C1 segment of cervical spinal cord (tissue), 14 donors: ENCODE measurements at regions not wholly inside any gene's neighbourhood (a gene's known extent, or its start where the extent isn't known, plus 50 kb on each side); places are given as distances from the start of the nearest gene placed in this dataset.

Source experiments
- DNase-seq, 14 donors: peaks; one replicate each; lab custom pipeline; 2025; lab: John Stamatoyannopoulos, UW

DNA sequence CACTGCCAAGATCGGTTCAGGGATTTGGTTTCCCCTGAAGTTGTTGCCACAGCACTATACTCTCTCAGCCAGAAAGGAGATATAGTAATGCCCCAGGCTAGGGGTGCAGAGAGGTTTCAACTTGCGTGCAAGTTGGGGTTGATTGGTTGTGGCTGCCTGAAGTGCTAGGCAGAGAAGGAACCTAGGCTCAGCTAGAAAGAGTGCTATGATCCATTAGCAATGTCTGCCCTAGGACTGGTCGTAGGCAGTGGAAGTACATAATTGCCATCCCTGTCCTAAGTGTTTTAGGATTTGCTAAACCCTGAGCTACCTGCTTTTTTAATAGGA lies 136.6 kb upstream of the SMIM23 start:
- DNase-seq = no peak

DNA sequence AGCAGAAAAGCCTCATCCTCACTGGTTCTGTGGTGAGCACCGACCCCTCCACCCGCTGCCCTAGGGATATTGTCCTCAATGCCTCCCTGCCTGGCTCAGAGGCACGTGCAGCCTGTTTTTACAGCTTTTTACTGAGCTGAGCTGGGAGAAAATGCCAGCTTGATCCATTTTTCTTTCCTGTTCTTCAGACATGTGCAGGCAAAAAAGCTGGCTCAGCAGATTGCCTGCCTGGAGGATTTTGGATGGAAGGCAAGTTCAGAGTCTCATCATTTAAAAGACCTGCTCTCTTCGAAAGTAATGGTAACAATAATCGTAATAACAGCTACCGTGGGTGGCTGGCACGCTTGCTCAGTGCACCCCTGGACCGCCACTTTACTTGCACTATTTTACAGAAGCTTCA lies 135.0 kb upstream of the SMIM23 start:
- no peak for DNase-seq

DNA sequence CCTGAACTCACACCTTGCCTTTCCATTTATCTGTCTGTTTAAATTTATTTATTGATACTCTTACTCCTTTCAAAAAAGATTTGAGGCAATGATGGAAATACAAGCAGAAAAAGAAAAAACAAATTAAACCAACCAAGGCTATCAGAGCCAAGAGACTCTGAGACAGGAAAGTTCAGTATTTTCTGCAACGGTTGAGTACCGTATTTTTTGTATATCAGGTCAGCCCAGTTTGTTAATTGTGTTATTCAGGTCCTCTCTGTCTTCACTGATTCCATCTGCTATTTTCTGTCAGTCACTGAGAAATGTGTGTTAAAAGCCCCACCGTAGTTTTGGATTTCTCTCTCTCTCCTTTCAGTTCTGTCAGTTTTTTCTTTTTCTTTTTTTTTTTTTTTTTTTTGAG lies 134.5 kb upstream of the SMIM23 start:
- DNase-seq = no peak

DNA sequence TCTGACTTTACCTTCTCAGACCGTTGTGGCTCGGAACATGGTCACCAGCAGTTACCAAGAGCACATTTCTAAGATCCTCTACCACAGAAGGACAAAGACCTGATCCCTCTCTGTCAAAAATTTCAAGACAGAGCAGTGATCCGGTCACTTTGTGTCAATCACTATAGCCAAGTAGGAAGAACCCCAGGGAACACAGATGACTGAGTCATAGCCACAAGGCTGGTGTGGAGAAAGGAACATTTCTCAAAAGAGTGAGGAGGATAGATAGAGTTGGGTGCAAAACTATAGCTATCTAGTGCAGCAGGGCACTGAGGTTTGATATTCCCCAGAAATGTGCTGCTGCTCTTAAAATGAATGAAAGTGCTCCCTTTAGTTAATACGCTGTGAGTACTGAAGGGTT lies 130.7 kb upstream of the SMIM23 start:
- DNase-seq = no peak

DNA sequence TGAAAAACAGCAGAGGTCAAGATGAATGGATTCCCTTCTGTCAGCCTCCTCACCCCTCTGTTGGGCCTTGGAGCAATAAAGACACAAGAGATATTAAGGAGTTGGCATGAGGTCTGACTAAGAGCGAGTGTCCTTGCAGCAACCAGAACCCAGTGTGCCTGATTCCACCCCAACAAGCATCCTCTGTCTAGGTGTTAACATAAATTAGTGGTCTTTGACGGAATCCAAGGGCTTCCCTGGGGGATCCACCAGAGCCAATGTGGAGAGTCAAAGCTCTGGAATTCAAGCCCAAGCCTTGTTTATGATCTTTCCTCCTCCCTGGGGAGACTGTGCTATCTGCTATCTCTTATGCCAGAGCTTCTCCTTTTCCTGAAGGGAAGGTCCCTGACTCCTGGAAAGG lies 128.1 kb upstream of the SMIM23 start:
- no peak for DNase-seq

DNA sequence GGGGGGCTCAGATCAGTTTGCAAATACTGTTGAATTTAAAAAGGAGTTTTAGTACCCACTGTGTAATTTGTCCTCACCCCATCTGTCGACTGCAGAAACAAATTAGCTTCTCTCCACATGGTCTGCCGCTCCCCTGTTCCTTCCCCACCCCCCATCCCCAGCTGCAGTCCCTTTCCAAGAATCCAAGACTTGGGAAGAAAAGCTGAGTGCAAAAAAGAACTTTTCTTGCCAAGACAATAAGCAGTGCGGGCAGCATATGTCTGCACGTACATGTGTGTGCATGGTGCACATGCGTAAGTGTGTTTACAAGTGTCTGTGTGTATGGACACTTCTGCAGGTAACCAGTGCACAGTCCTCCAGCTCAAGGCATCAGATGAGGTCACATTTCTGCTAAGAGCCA lies 125.7 kb upstream of the SMIM23 start:
- no peak for DNase-seq

DNA sequence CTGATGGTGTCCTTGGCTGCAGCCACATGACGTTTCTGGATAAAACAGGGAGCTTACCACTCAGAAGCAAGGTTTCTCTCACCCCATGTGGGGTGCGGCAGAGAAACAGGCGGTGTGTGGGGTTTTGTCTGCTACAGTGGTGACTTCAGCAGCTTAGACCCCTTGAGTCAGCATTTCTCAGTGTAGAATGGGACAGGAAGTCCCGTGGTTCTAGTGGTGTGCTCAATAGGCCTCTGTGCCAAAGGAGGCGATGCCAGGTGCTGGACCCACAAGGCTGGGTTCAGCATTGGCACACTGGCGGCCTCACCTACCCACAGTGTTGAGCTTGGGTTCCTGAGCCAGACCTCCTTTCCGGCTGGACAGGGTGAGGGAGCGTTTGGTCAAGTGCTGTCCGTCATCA lies 125.2 kb upstream of the SMIM23 start:
- no peak for DNase-seq

DNA sequence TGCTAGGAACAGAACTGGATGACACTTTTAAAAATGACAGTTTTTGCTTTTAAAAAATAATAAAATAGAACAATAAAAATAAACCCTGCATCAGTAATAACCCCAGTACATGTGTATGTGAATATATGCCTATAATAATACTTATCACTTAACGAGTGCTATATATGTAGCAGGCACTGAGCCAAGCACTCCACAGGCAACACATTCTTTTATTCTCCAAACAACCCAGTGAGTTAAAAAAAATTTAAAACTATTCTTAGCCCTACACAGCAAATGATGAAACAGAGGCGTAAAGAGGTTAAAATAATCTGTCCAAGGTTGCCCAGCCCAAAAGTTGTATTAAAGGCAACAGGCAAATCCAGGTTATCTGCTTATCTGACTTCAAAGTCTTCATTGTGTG lies 124.5 kb upstream of the SMIM23 start:
- no peak for DNase-seq

DNA sequence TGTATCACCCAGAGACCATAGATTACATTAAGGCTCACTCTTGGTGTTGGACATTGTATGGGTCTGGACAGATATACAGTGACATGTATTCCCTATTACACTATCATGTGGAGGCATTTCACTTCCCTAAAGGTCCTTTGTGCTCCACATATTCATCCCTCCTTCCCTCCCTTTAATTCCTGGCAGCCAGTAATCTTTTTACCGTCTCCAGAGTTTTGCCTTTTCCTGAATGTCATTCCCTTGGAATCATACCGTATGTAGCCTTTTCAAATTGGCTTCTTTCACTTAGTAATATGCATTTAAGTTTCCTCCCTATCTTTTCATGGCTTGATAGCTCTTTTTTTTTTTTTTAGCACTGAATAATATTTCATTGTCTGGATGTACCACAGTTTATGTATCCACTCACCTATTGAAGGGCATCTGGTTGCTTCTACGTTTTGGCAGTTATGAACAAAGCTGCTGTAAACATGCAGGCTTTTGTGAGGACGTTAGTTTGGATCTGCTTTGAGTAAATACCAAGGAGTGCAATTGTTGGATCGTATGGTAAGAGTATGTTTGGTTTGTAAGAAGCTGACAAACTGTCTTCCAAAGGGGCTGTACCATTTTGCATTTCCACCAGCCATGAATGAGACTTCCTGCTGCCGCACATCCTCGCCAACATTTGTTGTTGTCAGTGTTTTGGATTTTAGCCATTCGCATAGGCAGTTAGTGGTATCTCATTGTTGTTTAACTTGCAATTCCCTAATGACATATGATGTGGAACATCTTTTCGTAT lies 122.1 kb upstream of the SMIM23 start:
- DNase-seq = no peak

DNA sequence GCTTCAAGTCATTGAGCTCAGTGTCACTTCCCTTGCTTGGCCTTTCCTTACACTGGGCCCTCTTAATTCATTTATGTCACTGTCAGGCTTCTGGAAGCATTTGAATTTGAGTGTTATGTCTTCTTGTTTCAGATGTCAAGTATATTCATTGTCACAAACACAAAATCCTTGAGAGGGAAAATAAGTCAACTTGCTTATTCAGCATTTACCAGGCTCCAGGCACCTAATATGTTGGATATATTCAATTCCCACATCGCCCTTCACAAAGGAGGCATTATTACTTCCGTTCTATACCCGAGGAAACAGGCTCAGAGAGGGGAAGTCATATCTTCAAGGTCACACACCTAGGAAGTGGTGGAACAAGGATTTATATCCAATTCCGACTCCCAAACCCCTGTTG lies 121.1 kb upstream of the SMIM23 start:
- DNase-seq = no peak

DNA sequence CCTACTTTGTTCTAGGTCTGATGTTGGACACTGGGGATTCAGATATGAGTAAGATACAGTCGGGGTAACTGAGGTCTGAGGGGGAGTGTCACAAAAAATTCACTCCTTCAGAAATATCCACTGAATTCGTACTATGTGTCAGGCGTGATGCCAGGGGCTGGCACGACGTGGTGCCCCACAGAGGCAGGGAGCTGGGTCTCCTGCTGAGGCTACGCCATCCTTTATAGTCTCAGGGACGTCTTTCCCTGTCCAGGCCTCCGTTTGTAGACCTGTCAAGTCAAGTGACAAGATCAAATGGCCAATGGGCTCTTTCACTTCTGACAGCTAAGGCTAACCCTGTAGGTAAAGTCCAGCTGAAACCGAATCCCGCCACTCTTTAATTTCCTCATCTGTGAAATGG lies 118.8 kb upstream of the SMIM23 start:
- no peak for DNase-seq

DNA sequence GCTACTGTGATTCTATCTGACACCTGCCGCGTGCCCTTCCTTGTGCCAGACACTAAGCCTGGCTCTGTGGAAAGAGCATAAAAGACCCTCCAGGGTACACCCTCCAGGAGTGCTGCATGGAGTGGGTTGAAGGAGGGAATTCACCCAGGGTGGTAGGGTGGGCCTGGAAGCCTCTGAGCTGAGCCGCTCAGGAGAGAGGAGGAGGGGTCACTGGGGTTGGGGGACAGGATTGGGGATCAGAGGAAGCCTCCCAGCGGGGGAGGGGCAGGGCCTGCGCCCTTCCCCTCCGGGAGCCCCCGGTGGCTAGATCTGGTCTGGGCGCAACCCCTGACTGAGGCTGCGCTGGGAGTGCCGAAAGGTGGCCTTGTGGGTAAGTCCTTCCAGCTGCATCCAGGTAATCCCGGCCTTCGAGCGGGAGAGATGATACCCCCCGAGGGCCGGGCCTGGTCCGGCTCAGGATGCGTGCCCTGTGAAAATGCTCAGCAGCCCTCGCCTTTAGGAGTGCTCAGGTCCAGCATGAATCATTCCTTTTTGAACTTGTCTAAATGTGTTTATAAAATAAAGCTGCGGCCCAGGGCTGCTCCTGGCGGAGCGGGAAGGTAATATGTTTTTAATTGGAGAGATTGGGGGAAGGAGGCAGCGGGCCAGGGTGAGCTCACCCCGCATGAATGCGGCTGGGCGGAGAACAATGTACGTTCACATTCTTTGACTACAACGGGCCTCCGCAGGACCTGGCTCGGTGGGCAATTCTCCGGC lies 118.1 kb upstream of the SMIM23 start:
- no peak for DNase-seq

DNA sequence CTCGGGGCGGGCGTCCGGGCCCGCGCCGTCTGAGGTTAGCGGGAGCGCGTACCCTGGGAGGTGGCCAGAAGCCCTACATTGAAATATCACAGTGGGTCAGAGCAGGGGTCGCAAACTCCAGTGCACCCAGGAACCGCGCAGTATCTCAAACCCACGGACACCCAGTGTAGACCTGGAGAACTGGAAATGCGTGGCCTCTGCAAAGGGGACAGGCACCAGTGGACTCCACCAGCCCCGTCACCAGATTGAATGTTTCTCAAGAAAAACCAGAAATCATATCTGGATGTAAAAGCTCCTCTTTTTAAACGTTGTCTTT lies 117.6 kb upstream of the SMIM23 start:
- no peak for DNase-seq

DNA sequence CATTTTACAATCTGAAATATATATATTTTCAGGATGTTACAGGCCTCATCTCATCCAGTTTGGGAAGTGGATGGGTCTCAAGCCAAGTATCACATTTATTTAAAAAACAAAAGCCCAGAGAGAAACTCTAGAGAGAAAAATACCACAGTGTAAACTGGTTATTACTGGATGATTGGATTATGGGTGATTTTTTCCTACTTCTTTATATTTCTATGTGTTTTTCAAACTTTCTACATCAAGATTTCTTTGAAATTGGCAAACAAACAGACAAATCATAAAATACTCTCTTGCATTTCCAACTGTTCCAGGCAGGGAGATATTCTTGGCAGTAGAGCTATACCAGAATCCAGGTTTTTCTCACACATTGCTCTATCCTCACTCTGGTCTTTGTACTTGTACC lies 116.0 kb upstream of the SMIM23 start:
- DNase-seq = no peak

DNA sequence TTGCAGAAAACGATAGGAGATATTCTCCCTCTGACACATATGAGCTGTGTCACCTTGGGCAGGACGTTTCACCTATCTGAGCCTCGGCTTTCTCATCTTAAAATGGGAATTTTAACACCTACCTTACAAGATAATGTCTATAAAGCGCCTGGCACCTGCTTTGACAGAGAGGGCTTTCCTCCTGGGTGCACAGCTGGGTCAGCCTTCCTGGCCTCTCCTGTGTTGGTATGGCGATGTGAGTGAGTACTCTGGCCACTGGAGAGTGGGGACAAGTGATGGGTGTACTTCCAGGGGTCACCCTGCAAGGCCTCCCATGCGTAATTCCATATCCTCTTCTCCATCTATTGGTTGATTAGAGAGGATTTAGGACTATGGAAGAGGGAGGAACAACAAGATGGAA lies 113.1 kb upstream of the SMIM23 start:
- DNase-seq = no peak

DNA sequence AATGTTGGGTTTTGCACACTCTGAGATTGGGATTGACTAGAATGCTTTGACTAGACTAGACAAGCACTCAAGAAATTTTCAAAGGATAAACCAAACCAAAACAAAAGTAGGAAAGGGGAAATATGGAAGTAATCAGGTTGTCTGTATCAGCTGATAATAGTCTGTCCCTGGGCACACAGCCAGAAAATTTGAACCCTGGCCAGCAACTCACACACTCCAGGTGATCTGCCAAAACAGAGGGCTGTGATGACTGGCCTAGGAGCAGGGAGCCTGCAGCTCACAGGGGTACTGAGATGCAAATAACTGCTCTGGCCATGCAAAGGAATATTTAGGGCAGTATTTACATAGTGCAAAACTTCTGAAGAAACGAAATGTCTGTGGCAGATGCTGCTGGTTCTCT lies 112.3 kb upstream of the SMIM23 start:
- DNase-seq = no peak

DNA sequence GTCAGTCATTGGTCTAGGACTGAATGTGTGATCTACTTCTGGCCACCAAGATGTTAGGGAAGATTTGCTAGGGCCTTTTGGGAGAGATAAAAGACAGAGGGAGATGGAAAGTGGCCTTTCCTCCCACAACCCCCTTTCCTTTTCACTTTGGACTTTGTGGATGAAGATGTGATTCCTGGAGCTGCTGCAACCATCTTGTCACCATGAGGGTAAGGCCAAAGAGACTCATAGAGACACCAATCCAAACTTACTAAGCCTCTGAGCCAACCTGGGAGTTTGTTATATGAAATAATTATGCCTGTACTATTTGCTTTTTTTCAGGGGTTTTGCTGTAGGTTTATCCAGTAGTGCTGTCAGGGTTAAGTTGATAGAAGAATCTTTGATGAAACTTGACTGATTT lies 111.8 kb upstream of the SMIM23 start:
- no peak for DNase-seq

DNA sequence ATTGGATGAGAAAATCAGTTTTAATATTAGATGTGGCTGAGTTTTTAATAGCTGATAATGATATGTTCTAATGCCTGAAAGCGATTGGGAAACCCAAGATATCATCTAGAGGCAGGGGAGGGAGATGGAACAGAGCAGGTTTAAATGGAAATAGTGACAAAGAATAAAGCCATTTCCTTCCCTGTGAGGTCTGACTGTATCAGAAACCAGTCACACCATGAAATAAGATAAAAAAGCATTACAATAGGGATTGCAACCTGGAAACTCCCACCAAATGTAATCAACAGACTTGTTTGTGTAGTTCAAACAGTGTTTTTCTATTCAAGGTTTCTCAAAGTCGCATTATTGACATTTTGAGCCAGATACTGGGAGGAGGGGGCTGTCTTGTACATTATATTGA lies 110.1 kb upstream of the SMIM23 start:
- DNase-seq = no peak

DNA sequence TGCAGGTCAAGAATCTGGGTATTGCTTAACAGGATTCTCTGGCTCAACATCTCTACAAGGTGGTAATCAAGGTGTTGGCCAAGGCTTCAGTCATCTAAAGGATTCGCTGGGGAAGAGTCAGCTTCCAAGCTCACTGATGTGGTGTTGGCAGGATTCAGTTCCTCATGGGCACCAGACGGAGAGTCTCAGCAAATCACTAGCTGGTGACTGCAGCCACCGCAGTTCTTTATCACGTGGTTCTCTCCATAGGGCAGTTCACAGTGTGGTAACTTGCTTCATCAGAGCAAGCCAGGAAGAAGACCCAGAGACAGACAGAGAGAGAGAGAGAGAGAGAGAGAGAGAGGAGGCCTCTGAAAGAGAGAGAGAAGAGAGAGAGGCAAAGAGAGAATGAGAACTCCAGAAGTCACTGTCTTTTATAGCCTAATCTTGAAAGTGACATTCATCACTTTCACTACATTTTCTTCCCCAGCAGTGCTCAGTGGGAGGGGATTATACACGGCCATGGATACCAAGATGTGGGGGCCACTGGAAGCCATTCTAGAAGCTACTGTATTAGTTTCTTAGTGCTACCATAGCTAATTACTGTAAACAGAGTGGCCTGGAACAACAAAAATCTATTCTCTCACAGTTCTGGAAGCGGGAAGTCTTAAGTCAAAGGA lies 109.2 kb upstream of the SMIM23 start:
- DNase-seq = peak in 4 of 14 donors; percentile 3 to 19 (median 8)

DNA sequence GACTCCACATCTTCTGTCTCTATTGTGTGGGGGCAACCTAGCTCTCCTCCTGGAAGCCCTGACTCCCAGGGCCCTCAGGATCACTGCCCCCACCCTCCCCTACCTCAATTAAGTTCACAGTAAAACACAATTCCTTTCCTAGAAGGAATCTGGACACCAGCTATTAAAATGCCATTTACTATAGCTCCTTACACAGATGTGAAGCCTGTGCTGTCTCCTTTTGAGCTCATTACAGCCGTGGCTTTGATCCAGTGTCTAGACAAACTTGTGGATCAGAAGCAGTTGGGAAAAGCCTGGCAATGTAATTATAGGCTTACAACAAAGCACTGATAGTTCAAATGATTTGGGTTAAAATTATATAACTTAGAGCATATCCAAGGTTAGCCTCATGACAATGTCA lies 107.0 kb upstream of the SMIM23 start:
- no peak for DNase-seq

DNA sequence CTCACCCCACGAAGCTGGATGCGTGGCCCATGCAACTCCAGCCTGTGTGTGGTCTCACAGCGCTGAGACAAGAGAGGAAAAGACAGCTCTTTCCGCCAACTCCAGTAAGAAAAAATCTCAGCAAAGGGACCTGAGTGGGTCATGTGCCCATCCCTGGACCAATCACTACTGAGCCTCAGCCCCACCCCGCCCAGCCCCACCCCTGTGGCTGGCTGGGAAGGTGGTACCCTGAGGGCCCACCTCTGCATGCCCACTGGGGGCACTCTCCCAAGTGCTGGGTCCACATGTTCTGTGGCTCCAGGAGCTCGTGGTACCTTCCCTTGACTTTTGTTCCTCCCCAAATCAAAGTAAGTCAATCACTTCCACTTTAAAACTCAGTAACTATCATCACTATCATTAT lies 105.1 kb upstream of the SMIM23 start:
- no peak for DNase-seq

DNA sequence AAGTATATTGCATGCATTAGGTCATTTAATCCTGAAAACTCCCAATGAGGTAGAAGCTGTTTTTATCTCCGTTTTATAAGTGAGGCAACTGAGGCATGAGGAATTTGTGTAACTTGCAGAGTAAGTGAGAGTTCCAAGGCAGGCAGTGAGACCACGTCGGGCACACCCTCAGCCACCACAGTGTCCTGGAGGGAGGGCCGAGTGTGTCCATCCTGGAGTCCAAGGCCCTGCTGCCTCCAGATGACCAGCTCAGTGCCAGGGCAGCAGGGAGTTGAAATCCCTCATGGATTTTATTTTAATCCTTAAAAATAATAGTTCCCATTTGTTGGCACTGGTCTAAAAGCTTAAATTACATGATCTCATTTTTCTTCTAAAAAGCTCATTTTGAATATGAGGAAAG lies 104.6 kb upstream of the SMIM23 start:
- DNase-seq = no peak

DNA sequence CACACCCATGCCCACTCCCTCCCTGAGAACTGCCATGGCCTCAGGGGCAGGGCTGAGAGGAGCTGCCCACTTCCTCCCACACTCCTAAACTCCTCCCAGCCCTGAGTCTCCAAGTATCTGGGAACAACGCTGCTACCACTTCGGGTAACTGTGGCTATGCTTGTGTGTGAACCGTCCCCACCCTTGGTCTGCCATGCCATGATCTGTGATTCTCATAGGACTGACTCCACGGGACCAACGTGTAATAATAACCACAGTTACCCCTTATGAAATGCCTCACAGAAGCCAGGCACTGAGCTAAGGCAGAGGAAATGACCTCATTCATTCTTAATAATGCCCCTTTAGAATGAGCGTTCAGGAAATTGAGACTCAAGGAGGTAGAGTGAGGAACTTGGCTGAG lies 103.9 kb upstream of the SMIM23 start:
- no peak for DNase-seq
